HG03095 (cell line): ENCODE measurements at regions not wholly inside any gene's neighbourhood (a gene's known extent, or its start where the extent isn't known, plus 50 kb on each side); places are given as distances from the start of the nearest gene placed in this dataset.

ENCODE experiments used
- ATAC-seq: cut with Tn5 transposase; IDR thresholded peaks from one replicate; pipeline ENCODE4 v1.9.1; 2021; ENCODE audit warnings: moderate library complexity; ENCODE audit not compliant: unreplicated experiment

DNA sequence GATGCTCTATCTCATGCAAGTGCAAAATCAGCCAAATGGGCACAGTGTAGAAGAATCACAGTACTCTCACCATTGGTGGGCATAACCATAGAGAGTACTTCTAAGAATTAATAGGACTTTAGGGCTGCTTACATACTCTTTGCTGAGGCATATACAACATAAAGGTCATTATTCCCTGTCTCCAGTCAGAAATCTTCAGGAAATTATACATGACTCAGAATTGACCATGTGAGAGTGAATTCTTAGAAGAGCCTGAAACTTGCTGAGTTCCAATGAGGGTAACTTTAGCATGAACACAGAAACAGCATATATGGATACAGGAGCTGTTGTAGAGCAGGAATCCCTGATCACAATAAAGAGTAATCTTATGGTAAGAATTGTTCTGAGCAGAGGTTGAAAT is 498.7 kb downstream of the TENT5A start:
- ATAC-seq: no peak

DNA sequence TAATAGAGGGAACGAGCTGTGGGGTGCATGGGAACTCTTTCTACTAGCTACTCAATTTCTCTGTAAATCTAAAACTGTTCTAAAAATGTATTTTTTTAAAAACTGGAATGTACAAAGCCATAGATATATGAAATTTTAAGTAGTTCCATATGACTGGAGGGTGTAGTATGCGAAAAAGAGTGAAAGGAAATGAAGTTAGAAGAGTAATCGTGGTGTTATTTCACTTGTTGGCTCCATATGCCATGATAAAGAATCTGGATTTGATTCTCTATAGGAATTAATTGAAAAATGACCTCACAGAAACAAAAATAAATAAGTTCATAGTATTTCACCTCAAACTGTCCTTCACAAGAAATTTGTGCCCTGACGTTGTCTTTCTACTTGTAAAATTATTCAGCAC is 500.2 kb downstream of the TENT5A start:
- no peak for ATAC-seq

DNA sequence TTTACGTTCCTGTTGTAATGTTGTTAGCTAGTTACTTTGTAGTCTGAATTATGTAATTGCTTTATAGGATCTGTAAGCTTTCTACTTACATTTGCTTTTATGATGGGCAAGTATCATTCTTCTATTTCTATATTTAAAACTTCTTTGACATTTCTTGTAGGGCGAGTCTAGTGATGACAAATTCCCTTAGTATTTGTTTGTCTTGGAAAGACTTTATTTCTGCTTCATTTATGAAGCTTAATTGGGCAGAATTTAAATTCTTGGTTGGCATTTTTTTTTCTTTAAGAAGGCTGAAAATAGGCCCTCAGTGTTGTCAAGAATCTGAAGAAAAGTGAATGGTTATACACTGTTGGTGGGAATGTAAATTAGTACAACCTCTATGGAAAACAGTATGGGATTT is 506.3 kb downstream of the TENT5A start:
- ATAC-seq: no peak

DNA sequence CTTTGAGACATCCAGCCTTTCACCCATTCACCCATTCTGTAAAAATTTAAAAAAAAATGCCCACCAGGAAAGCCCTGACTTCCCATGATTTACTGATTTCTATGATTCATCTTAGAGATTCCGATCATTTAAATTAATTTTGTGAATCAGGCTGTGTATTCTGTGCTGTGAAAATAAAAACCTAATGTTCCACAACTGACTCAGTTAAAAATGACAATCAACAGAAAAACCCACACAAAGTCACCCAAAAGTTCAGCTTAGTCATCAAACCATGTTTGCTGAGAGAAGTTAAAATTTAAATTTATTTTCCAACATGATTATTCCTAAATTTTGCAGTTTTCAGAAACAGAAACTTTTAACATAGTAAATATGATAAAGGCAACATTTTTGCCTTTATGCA is 509.9 kb downstream of the TENT5A start:
- ATAC-seq: no peak

DNA sequence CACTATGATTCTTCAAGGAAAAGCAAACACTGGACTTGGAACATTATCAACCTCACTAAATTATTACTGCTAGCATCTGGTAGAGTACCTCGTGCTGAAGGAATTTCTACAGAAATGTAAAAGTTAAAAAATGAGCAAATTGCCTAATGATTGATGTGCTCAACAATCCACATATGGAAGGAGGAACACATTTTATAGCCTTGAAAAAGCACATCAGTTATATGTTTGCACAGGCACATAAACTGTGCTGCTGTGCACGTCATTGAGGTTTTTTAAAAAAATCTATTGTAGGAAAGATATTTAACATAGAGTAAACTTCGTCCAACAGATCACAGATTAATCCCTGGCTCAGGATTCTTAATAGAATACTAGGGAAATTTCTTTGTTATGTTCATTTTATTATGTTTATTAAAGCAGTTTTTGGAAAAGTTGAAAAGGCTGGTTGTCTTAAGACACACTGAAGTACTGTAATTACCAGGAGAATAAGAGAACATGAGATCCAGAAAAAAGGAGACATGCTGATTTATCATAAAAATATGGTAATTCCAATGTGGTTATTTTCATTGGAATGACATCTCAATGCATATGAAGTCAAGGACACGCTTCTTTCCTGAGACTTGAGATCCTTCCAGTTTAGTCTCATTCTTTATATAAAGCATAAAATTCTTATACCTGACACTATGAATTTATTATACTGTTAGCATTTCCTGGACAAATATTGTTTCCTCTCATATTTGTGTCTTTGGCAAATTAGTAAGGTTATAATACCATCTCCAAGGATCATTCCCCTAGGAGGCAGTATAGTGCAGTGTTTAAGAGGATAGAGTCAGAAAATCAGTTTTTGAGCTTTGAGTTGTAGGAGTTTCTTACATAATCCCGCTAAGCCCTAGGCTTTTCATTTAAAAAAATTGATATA is 511.1 kb downstream of the TENT5A start:
- no peak for ATAC-seq

DNA sequence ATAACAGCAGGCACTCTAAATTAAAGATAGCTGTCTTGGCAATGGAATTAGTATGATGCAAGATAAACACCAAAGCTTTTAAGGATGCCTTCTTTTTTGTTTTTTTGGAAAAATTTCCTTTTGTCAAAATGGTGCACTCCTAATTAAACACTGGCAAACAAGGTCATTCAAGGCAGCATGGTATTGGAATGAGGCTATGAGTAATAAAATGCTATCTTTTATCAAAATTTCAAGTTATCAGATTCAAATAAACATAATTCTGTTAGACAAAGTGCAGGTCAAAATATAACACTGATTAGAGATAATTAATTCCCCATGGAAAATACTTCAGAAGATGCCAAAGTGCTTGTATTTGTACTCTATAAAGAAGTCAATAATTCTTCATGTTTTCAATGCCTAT is 514.1 kb downstream of the TENT5A start:
- ATAC-seq: no peak

DNA sequence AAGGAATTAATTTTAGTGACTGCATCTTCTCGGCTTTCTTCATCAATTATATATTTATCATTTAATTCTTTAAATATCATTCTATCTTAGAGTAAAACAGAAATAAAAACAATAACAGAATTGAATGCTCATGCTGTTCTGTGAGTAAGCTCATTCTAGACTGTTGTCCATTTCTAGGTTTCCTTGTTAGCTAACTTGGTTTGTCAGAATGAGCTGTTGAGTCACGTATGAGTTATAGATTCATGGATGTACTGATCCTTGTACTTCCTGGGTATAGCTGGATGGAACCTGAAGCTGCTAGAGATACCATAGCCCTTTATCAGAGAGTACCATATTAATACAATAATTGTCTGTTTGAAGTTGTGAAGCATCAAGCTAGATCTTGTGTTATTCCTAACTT is 515.3 kb downstream of the TENT5A start:
- no peak for ATAC-seq

DNA sequence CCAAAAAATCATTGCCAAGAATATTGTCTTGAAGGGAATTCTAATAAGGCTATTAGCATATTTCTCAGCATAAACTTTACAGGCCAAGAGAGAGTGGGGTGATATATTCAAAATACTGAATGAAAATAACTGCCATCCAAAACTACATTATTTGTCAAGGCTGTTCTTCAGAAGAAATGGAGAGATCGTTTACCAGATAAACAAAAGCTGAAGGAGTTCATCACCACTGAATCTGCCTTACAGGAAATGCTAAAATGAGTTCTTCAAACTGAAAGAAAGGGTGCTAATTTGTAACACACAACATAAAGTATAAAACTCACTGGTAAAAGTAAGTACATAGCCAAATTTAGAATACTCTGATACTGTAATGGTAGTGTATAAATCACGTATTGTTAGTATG is 517.0 kb downstream of the TENT5A start:
- ATAC-seq: no peak

DNA sequence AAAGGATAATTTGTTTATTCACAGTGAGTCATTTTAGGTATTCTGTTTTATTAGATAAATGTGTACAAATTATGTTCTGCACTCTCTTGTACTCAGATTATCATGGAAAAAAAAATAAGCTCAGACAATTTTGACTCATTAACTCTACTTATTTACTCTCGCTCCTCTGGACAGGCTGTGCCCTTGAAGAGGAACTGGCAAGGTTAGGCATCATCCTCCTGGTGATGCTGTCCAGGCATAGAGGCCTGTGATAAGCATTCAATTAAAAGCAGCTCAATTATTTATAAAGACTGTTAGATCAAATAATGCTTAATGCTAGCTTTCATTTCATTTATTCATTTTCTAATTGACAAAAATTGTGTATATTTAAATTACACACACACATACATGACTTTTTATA is 518.5 kb downstream of the TENT5A start:
- ATAC-seq: no peak

DNA sequence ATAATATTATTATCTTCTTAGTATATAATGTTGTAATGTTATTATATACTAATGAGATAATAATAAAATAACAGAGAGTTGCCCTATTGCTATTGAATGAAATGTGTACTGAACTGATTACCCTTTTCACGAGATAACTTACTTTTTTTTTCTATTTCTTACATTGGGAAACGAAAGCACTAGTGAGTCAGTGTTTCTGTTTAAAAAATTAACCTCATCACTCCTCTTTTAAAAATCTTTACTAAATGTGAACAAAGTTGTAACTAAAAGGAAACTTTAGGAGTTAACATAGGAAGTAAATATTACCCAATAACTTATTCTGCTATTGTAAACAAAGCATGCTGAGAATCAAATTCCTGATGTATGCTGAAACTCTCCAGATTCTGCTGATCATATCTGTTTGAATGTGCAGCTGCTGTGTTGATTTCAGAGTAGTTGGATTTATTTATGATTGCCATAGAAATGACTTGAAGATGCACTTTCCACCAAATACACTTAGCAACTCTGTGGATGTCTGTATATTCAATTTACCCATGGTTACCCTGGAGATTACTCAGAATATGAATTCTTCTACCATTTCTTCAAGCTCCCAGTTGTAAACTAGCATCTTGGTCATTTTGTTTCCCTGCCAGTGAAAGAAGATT is 523.4 kb downstream of the TENT5A start:
- no peak for ATAC-seq

DNA sequence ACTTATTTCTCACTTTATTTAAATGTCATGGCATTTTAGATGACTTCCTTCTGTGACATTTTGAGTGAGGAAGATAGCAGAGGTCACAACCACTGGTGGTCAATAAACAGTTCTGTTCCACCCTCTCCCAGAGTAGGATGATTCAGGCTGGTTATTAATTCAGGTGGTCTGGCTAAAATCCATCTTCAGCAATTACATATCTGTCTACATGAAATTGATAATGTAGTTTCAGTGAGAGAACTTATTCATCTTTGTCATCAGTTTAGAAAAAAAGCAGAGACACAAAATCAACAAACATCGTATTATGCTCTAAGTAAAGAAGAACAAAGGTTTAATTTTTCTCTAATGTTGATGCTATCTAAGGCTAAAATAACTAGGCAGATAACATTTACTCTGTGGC is 525.5 kb downstream of the TENT5A start:
- ATAC-seq: no peak

DNA sequence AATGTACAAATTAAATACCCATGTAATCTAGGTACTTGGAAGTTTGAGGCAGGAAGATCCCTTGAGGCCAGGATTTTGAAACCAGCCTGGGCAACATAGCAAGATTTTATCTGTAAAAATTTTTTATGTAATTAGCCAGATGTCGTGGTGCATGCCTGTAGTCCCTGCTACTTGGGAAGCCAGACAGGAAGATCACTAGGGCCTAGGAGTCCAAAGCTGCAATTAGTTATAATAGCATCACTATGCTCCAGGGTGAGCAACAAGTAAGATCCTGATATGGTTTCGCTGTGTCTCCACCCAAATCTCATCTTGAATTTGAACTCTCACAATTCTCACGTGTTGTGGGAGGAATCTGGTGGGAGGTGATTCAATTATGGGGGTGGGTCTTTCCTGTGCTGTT is 535.8 kb downstream of the TENT5A start:
- ATAC-seq: no peak

DNA sequence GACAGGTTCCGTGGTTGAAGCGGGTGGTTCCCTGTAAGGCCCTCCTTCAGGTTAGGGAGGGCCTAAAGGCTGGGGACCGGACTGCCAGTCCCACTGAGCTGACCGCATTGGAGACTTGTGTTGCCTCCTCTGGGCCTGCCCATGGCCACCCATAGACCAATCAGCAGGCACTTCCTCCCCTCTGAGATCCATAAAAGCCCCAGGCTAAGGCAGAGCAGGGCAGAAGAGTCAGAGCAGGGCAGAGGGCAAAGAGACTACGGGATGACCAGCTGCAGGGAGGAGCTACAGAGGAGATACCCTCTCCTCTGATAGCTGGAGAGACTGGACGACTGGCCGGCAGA is 537.4 kb downstream of the TENT5A start:
- no peak for ATAC-seq

DNA sequence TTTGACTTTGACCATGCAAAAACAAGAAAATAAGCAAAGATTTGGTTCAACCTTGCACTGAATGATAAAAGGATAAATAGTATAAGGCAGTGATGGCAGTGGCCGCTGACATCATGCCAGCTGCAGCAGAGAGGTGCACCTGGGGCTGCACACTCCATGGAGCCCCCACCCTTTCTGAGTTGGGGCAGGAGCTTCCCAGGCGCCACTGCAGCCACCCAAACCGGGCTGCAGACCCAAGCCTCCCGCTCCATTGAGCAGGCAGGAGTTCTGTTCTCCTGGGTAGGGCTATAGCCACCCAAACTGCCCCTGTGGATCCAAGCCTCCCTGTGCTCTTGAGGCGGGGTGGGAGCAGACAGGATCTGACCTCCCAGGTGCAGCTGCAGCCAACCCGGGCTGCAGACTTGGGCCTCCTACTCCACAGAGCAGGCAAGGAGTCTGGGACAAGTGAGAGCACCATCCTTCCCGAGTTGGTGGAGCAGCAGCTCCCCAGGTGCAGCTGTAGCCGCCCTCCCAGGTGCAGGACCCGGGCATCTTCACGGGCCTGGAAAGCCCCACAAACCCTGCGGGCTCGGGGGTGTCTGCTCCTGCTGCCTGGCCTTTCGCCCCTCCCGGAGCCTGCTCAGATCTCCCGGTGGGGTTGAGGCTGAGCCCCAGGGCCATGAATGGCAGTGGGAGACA is 537.9 kb downstream of the TENT5A start:
- no peak for ATAC-seq

DNA sequence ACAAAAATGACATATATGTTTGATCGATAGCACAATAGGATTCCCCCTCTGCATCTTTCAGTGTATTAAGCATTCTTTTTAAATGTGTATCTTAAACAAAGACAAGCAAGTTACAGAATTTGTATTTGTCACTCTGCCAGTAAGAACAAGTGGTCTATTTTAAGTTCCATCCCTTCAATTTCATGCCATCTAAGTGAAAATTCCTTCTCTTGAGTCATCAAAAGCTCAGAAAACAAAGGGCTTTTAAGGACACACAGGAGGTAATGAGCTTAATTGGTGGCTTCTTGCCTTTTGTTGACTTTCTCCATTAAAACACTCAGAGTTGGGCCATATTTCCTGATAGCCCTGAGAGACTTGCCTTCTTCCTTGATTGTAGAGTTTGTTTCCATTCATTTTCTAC is 547.8 kb downstream of the TENT5A start:
- no peak for ATAC-seq

DNA sequence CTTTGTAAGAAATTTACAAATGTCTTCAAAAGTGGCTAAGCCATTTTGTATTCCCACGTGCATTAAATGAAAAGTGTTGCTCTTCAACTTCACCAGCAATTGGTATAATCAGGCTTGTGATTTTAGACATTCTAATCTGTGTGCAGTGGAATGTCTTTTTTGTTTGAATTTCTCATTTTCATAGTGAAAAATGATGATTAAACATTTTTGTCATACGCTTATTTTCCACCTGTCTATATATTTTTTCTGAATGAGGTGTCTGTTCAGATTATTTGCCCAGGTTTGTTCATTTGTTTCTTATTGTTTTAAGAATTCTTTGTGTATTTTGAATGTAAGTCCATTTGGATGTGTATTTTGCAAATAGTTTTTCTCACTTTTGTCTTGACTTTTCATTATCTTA is 558.1 kb downstream of the TENT5A start:
- ATAC-seq: no peak

DNA sequence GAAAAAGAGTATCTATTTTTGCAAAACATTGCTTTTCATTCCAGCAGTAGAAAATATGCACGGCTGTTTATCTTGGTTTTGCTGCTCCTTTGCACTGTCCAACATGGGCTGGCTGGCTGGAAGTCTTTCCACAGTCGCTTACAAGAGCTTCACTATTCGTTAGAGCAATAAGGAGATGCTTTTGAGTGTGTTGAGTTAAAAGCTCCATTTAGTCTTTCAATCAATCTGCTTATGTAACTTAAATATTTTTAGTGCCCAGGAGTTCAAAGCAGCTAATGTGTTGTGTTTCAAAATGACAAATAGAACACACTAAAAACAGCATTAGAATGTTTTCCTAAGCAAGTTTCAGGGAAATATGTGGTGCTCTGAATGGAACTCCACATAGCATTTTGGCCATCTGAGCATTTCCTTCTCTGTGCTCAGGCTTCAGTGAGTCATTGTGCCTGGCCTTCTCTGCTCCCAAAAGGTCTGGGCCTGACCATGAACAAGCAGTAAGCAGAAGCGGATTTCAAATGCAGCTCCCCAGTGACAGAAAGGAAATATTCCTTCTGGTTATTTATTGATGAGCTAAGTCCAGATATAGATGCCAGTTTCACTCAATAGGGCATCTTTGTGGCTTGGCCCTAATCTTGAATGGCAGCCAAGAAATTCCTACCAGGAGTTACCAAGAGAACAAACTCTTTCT is 580.3 kb downstream of the TENT5A start:
- no peak for ATAC-seq

DNA sequence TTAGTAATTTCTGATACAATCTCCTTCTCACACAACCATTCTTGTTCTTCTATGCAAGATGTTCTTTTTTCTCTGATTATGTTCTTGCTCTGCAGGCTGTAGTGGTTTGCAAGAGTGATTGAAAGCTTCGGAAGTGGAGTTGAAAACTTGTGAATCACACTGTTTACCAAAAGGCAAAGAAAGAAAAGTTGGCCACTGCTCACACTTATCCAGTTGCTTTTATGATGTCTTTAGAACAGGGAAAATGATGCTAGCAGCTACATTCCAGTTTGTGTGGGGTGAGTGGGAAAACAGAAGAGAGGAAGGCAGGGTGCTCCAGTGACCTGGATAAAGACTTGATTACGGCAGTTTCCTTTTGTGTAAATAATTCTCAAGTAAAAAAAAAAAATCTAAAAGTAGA is 583.3 kb downstream of the TENT5A start:
- no peak for ATAC-seq

DNA sequence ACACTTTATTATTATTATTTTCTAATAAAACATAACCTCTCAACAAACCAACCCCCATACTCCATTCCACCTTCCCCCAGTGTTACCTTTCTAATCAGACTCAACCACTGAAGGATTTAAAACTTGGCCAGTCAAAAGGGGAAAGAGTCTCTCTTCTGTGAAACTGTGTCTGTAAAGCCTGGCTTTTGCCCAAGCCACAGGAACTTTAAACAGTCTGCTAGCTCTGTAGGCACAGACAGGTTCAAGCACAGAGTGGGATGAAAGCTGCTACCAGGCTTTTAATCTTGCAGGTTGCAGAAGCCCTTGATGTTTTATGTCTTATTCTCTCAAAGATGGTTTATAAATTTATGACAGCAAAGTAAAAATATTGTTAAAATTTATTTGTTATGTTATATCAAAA is 585.7 kb downstream of the TENT5A start:
- ATAC-seq: no peak

DNA sequence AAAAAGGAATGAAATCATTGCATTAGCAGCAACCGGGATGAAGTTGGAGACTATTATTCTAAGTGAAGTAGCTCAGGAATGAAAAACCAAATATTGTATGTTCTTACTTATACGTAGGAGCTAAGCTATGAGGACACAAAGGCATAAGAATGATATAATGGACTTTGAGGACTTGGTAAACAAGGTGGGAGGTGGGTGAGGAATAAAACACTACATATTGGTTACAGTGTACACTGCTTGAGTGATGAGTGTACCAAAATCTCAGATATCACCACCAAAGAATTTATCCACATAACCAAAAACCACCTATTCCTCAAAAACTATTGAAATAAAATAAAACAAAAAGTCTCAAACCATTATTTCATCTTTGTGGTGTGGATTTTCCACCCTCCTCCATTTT is 593.5 kb downstream of the TENT5A start:
- no peak for ATAC-seq

DNA sequence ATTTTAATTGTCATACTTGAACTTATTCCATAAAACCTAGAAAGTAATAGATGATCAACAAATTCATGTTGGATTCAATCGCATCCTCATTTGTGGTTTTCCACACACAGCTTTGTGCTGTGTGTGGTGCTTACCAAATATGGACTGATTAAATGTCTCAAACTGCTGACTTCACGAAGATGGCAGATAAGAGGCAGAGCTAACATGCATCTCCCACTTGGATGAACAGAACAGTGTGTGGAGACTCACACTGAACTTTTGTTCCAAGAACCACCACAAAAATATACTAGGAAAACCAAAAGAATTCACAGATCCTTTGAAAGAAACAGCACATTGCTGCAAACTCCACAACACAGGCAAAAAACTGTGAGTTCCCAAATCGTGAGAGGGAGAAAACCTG is 603.7 kb downstream of the TENT5A start:
- no peak for ATAC-seq

DNA sequence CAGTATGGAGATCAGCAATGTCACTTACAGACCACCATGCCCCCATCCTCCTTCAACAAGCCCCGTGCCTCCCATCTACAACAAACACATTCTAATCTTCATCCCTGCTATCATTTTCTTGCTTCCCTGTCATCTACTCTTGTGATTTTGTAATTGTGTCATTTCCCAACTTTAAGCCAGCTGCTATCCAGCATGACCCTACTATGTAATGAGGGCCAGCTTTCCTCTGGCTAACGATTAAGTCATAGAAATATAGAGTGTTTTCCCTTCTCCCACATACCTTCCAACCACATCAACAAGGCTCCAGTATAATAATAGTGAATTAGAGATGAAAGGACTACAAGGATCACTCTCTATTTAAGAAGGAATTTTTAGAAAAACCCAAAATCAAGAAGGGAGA is 607.0 kb downstream of the TENT5A start:
- ATAC-seq: no peak
